HG03521 (cell line): ENCODE measurements at regions not wholly inside any gene's neighbourhood (a gene's known extent, or its start where the extent isn't known, plus 50 kb on each side); places are given as distances from the start of the nearest gene placed in this dataset.

Experiments used
- ATAC-seq: cut with Tn5 transposase; IDR thresholded peaks from one replicate; pipeline ENCODE4 v1.9.1; 2021; ENCODE audit warnings: mild to moderate bottlenecking, moderate library complexity; ENCODE audit not compliant: unreplicated experiment

- ATAC-seq: no peak
Measured at GRCh38 chr5:110218981-110219380, 507.5 kb downstream of the TMEM232 start.

- no peak for ATAC-seq
Measured at GRCh38 chr5:110219769-110220168, 506.7 kb downstream of the TMEM232 start.

GRCh38 chr5:110221036-110221435 lies 505.4 kb downstream of the TMEM232 start:
- ATAC-seq: no peak

GRCh38 chr5:110224050-110224449 lies 502.4 kb downstream of the TMEM232 start:
- no peak for ATAC-seq

GRCh38 chr5:110225949-110226348 lies 500.5 kb downstream of the TMEM232 start:
- no peak for ATAC-seq

GRCh38 chr5:110239786-110240185 lies 486.7 kb downstream of the TMEM232 start:
- no peak for ATAC-seq

GRCh38 chr5:110242950-110243349 lies 483.5 kb downstream of the TMEM232 start:
- no peak for ATAC-seq

- ATAC-seq: no peak
Measured at GRCh38 chr5:110248921-110249320, 477.6 kb downstream of the TMEM232 start.

GRCh38 chr5:110250355-110250754 lies 476.1 kb downstream of the TMEM232 start:
- ATAC-seq: no peak

- ATAC-seq: no peak
Measured at GRCh38 chr5:110250755-110251154, 475.7 kb downstream of the TMEM232 start.

- ATAC-seq: no peak
Measured at GRCh38 chr5:110251366-110251765, 475.1 kb downstream of the TMEM232 start.

GRCh38 chr5:110255194-110255593 lies 471.3 kb downstream of the TMEM232 start:
- no peak for ATAC-seq

GRCh38 chr5:110256298-110256697 lies 470.2 kb downstream of the TMEM232 start:
- no peak for ATAC-seq

- no peak for ATAC-seq
Measured at GRCh38 chr5:110257971-110258370, 468.5 kb downstream of the TMEM232 start.

- no peak for ATAC-seq
Measured at GRCh38 chr5:110258460-110259216, 467.8 kb downstream of the TMEM232 start.

- no peak for ATAC-seq
Measured at GRCh38 chr5:110262749-110263148, 463.7 kb downstream of the TMEM232 start.

- no peak for ATAC-seq
Measured at GRCh38 chr5:110264661-110265060, 461.8 kb downstream of the TMEM232 start.

- no peak for ATAC-seq
Measured at GRCh38 chr5:110265162-110265561, 461.3 kb downstream of the TMEM232 start.

GRCh38 chr5:110267714-110268113 lies 458.8 kb downstream of the TMEM232 start:
- ATAC-seq: no peak

GRCh38 chr5:110268283-110268682 lies 458.2 kb downstream of the TMEM232 start:
- no peak for ATAC-seq

- ATAC-seq: no peak
Measured at GRCh38 chr5:110268985-110269384, 457.5 kb downstream of the TMEM232 start.

- no peak for ATAC-seq
Measured at GRCh38 chr5:110269478-110270142, 456.9 kb downstream of the TMEM232 start.
